A549 (cell line): ENCODE measurements at regions not wholly inside any gene's neighbourhood (a gene's known extent, or its start where the extent isn't known, plus 50 kb on each side); places are given as distances from the start of the nearest gene placed in this dataset.

ENCODE experiments used
- CBX8 ChIP-seq: fragments of 200-600 bp; sonication (generic); IDR thresholded peaks from 2 replicates; pipeline ENCODE4 v1.6.1; 2016
- CHD2 ChIP-seq: fragments of 150-350 bp; IDR thresholded peaks from 2 replicates; pipeline ENCODE4 v1.6.1; 2014; ENCODE audit warnings: low read length; ENCODE audit not compliant: partially characterized antibody
- CTCF ChIP-seq: fragments of >200 bp; sonication (Bioruptor Twin); formaldehyde crosslinking; IDR thresholded peaks from 3 replicates; pipeline ENCODE4 v1.5.1; 2016
- FOSL2 ChIP-seq, 2 experiments: fragments of 450-650 bp in 1 of 2; fragments of >200 bp in 1 of 2; sonication (Bioruptor Twin) in 1 of 2; formaldehyde crosslinking; IDR thresholded peaks; 2 replicates each; pipeline versions ENCODE4 v1.5.0 to v1.6.1; 2016 to 2020; ENCODE audit warnings: mild to moderate bottlenecking in 1 of 2, moderate library complexity in 1 of 2
- HDAC2 ChIP-seq: fragments of 200-600 bp; sonication (generic); IDR thresholded peaks from 2 replicates; pipeline ENCODE4 v1.6.1; 2016
- JUN ChIP-seq, 2 experiments: fragments of >200 bp; sonication (Bioruptor Twin); formaldehyde crosslinking; IDR thresholded peaks; 2 replicates in 1 of 2; 3 replicates in 1 of 2; pipeline ENCODE4 v1.6.1; 2016 to 2017
- KDM1A ChIP-seq: fragments of 200-600 bp; sonication (generic); IDR thresholded peaks from 2 replicates; pipeline ENCODE4 v1.6.1; 2016; ENCODE audit warnings: low read depth, mild to moderate bottlenecking
- NFE2L2 ChIP-seq: fragments of 150-350 bp; conservative IDR thresholded peaks from 2 replicates; pipeline ENCODE4 v1.6.1; 2014; ENCODE audit warnings: low read length
- POLR2A ChIP-seq: IDR thresholded peaks from 2 replicates; pipeline ENCODE4 v1.6.1; 2012; ENCODE audit warnings: mild to moderate bottlenecking, low read length
- ZFP36 ChIP-seq: fragments of 450-650 bp; IDR thresholded peaks from 2 replicates; pipeline ENCODE4 v1.6.1; 2014; ENCODE audit warnings: borderline replicate concordance; ENCODE audit not compliant: partially characterized antibody

- TF ChIP-seq POLR2A = no peak
- no peak for TF ChIP-seq HDAC2
- TF ChIP-seq CTCF = no peak
- no peak for TF ChIP-seq CHD2
- no peak for TF ChIP-seq CBX8
- TF ChIP-seq ZFP36 = no peak
- TF ChIP-seq KDM1A = no peak
- TF ChIP-seq JUN (IDR thresholded peaks at IDR 0.05) = no peak
- no peak for TF ChIP-seq NFE2L2
- no peak for TF ChIP-seq FOSL2 (IDR thresholded peaks at IDR 0.05)
- TF ChIP-seq FOSL2 (CRISPR knock-in tag; IDR thresholded peaks at IDR 0.05) = no peak
These were observed 2436.5 kb downstream of the PCDH9 start for GRCh38 chr13:64793592-64793991.
